ENCODE measurements at regions not wholly inside any gene's neighbourhood (a gene's known extent, or its start where the extent isn't known, plus 50 kb on each side); places are given as distances from the start of the nearest gene placed in this dataset.

- DNase-seq = no peak
Observed at GRCh38 chr13:29654843-29655547, 59.5 kb upstream of the SLC7A1 start.

- no peak for DNase-seq
Observed at GRCh38 chr13:29654384-29654783, 58.9 kb upstream of the SLC7A1 start.

- DNase-seq = no peak
Observed at GRCh38 chr13:29648760-29649159, 53.3 kb upstream of the SLC7A1 start.

Measured in stimulated activated CD4-positive, alpha-beta T cell treated with anti-CD3 and anti-CD28 coated beads, Interleukin-12 subunit alpha, Interleukin-12 subunit beta, amount 100 ng/mL, for 4 hours (primary cell).